GM23338 (cell line): ENCODE measurements at regions not wholly inside any gene's neighbourhood (a gene's known extent, or its start where the extent isn't known, plus 50 kb on each side); places are given as distances from the start of the nearest gene placed in this dataset.

Experiments
- ATAC-seq: fragments of 200-7000 bp; cut with Tn5 transposase; 3 replicates; pipeline ENCODE4 v1.9.1; 2020
- DNase-seq: peaks from one replicate; pipeline ENCODE4 v3.0.0-alpha.2; 2015; ENCODE audit warnings: low spot score
- H2AFZ ChIP-seq: fragments of 200-600 bp; sonication (generic); 2 replicates; pipeline ENCODE4 v1.8.0; 2016; ENCODE audit warnings: antibody characterized with exemption, mild to moderate bottlenecking, moderate library complexity
- H3F3A ChIP-seq: fragments of 200-600 bp; sonication (generic); replicated peaks from 2 replicates; pipeline ENCODE4 v1.8.0; 2017; ENCODE audit warnings: antibody characterized with exemption, mixed run types, low read depth
- H3K27ac ChIP-seq: fragments of 200-600 bp; sonication (generic); 2 replicates; pipeline ENCODE4 v1.6.1; 2016; ENCODE audit warnings: low read depth
- H3K27me3 ChIP-seq: fragments of 200-600 bp; sonication (generic); 2 replicates; pipeline ENCODE4 v1.8.0; 2016; ENCODE audit warnings: mild to moderate bottlenecking, mixed run types, moderate library complexity; ENCODE audit not compliant: insufficient read depth
- H3K36me3 ChIP-seq: fragments of 200-600 bp; sonication (generic); 2 replicates; pipeline ENCODE4 v1.8.0; 2016; ENCODE audit warnings: mild to moderate bottlenecking; ENCODE audit not compliant: insufficient read depth
- H3K4me1 ChIP-seq: fragments of 200-600 bp; sonication (generic); 2 replicates; pipeline ENCODE4 v1.8.0; 2016; ENCODE audit warnings: mild to moderate bottlenecking, moderate library complexity; ENCODE audit not compliant: insufficient read depth
- H3K4me2 ChIP-seq: fragments of 200-600 bp; sonication (generic); 2 replicates; pipeline ENCODE4 v1.7.1; 2017; ENCODE audit warnings: mixed run types
- H3K4me3 ChIP-seq: fragments of 200-600 bp; sonication (generic); 2 replicates; pipeline ENCODE4 v1.6.1; 2016; ENCODE audit warnings: mixed run types
- H3K79me2 ChIP-seq: fragments of 200-600 bp; sonication (generic); replicated peaks from 2 replicates; pipeline ENCODE4 v1.8.0; 2017; ENCODE audit warnings: mild to moderate bottlenecking; ENCODE audit not compliant: insufficient read depth
- H3K9me2 ChIP-seq: fragments of 200-600 bp; sonication (generic); 2 replicates; pipeline ENCODE4 v1.8.0; 2017; ENCODE audit not compliant: insufficient read depth
- H4K20me1 ChIP-seq: fragments of 200-600 bp; sonication (generic); replicated peaks from 2 replicates; pipeline ENCODE4 v1.8.0; 2017; ENCODE audit warnings: mild to moderate bottlenecking; ENCODE audit not compliant: insufficient read depth
- H3K27ac Mint-ChIP-seq: 2 replicates; pipeline ENCODE4 v1.8.0; 2020; ENCODE audit warnings: inconsistent platforms, mild to moderate bottlenecking, moderate library complexity, mixed read lengths
- H3K27me3 Mint-ChIP-seq: 3 replicates; pipeline ENCODE4 v1.8.0; 2022; ENCODE audit warnings: low read depth, mild to moderate bottlenecking, moderate library complexity, mixed read lengths, inconsistent platforms; ENCODE audit not compliant: insufficient read depth, poor library complexity
- H3K36me3 Mint-ChIP-seq: 3 replicates; pipeline ENCODE4 v1.8.0; 2021; ENCODE audit warnings: low read depth, mild to moderate bottlenecking, inconsistent platforms, moderate library complexity, mixed read lengths
- H3K4me1 Mint-ChIP-seq: 3 replicates; pipeline ENCODE4 v1.8.0; 2020; ENCODE audit warnings: mild to moderate bottlenecking, inconsistent platforms, mixed read lengths
- H3K4me3 Mint-ChIP-seq: 3 replicates; pipeline ENCODE4 v1.8.0; 2021; ENCODE audit warnings: moderate library complexity, mild to moderate bottlenecking, inconsistent platforms, mixed read lengths
- H3K9me3 Mint-ChIP-seq: 3 replicates; pipeline ENCODE4 v1.8.0; 2020; ENCODE audit warnings: moderate library complexity, mild to moderate bottlenecking, inconsistent platforms, mixed read lengths
- CREB1 ChIP-seq: fragments of 250-450 bp; sonication (Bioruptor Pico); IDR thresholded peaks from 2 replicates; pipeline ENCODE4 v1.5.0; 2020; ENCODE audit warnings: low read depth, mild to moderate bottlenecking, moderate library complexity
- CTCF ChIP-seq, 2 experiments: fragments of 200-600 bp in 1 of 2; sonication (generic) in 1 of 2; conservative IDR thresholded peaks; 2 replicates each; pipeline versions ENCODE4 v1.5.1 to v1.6.1; 2016 to 2017; ENCODE audit warnings: antibody characterized with exemption in 2 of 2, low read depth in 2 of 2, mild to moderate bottlenecking in 2 of 2, moderate library complexity in 1 of 2
- ETS1 ChIP-seq: IDR thresholded peaks from 2 replicates; pipeline ENCODE4 v1.6.1; 2016; ENCODE audit warnings: antibody characterized with exemption
- EZH2 ChIP-seq: fragments of 200-600 bp; sonication (generic); IDR thresholded peaks from one replicate; pipeline ENCODE4 v1.8.0; 2017; ENCODE audit warnings: antibody characterized with exemption, mild to moderate bottlenecking, low read depth; ENCODE audit not compliant: unreplicated experiment
- EZH2phosphoT487 ChIP-seq: fragments of 200-600 bp; sonication (generic); IDR thresholded peaks from one replicate; pipeline ENCODE4 v1.8.1; 2018; ENCODE audit warnings: antibody characterized with exemption; ENCODE audit not compliant: unreplicated experiment
- NANOG ChIP-seq: IDR thresholded peaks from 2 replicates; pipeline ENCODE4 v1.6.1; 2016; ENCODE audit warnings: antibody characterized with exemption, borderline replicate concordance
- POLR2AphosphoS5 ChIP-seq: IDR thresholded peaks from 2 replicates; pipeline ENCODE4 v1.6.1; 2016; ENCODE audit warnings: antibody characterized with exemption, low read depth
- REST ChIP-seq: IDR thresholded peaks from one replicate; pipeline ENCODE4 v1.6.1; 2018; ENCODE audit warnings: antibody characterized with exemption; ENCODE audit not compliant: unreplicated experiment
- STAT1 ChIP-seq: IDR thresholded peaks from one replicate; pipeline ENCODE4 v1.6.1; 2016; ENCODE audit warnings: antibody characterized with exemption; ENCODE audit not compliant: unreplicated experiment
- ZNF114 ChIP-seq: fragments of 250-450 bp; sonication (Bioruptor Pico); IDR thresholded peaks from 2 replicates; pipeline ENCODE4 v1.5.0; 2020; ENCODE audit warnings: mild to moderate bottlenecking, moderate library complexity
- ZNF331 ChIP-seq: fragments of 250-450 bp; sonication (Bioruptor Pico); IDR thresholded peaks from 2 replicates; pipeline ENCODE4 v1.5.0; 2020; ENCODE audit warnings: low read depth, mild to moderate bottlenecking, moderate library complexity

- TF ChIP-seq CTCF (conservative IDR thresholded peaks at IDR 0.05; ENCODE audit: low read depth in 2 of 2) = no peak
- TF ChIP-seq EZH2 = no peak
- TF ChIP-seq ZNF331 (CRISPR knock-in tag) = no peak
- TF ChIP-seq ETS1 = no peak
- TF ChIP-seq ZNF114 (CRISPR knock-in tag) = no peak
- no peak for TF ChIP-seq CREB1 (CRISPR knock-in tag)
Measured at GRCh38 chr3:76733073-76733759, 306.7 kb upstream of the ROBO2 start (continued).

GRCh38 chr3:76735152-76735551, 304.7 kb upstream of the ROBO2 start:
- Histone ChIP-seq H3K27ac (no peak overlapping the region), H3K79me2 (no peaks in the 10 kb centered on the region), H3K4me2 (no peak overlapping the region), H4K20me1 (no peaks in the 10 kb centered on the region), H3K36me3 (no peaks in the 10 kb centered on the region), H2AFZ (no peak overlapping the region), H3K27me3 (no peaks in the 10 kb centered on the region), H3F3A (no peaks in the 10 kb centered on the region), H3K4me1 (no peaks in the 10 kb centered on the region; the same call in 1 of the 2 replicates), H3K9me2 (no peaks in the 10 kb centered on the region), H3K4me3 (no peak overlapping the region)
- no peaks in the 10 kb centered on the region for H3K27me3 Mint-ChIP-seq
- no peaks in the 10 kb centered on the region for H3K4me1 Mint-ChIP-seq
- DNase-seq = no peak
- H3K9me3 Mint-ChIP-seq = no peaks in the 10 kb centered on the region; the same call in 1 of the 3 replicates
- no peak for TF ChIP-seq CREB1 (CRISPR knock-in tag)
- TF ChIP-seq EZH2phosphoT487 = no peak
- TF ChIP-seq NANOG = no peak
- no peak for TF ChIP-seq ZNF114 (CRISPR knock-in tag)
- no peak for TF ChIP-seq REST
- no peak for TF ChIP-seq EZH2
- no peak for TF ChIP-seq STAT1
- TF ChIP-seq POLR2AphosphoS5 = no peak
- no peak for TF ChIP-seq ETS1
- peaks cover 6% of the 10 kb centered on the region; the same call in 1 of the 3 replicates for H3K36me3 Mint-ChIP-seq
- H3K4me3 Mint-ChIP-seq = no peak overlapping the region
- H3K27ac Mint-ChIP-seq = no peak overlapping the region
- no peak for ATAC-seq
